H1 (cell line): ENCODE measurements at regions not wholly inside any gene's neighbourhood (a gene's known extent, or its start where the extent isn't known, plus 50 kb on each side); places are given as distances from the start of the nearest gene placed in this dataset.

ENCODE experiments used
- CTCF ChIA-PET: fragments of 300-600 bp; sonication (Branson Sonifier 250); formaldehyde crosslinking; loops from one replicate; lab custom pipeline; 2021; ENCODE audit not compliant: partially characterized antibody; lab: Charles Lee
- POLR2A ChIA-PET: fragments of 300-600 bp; sonication (Branson Sonifier 250); formaldehyde crosslinking; loops from one replicate; lab custom pipeline; 2021; ENCODE audit warnings: inconsistent platforms; ENCODE audit not compliant: partially characterized antibody; lab: Charles Lee
- DNase-seq, 2 experiments: peaks; one replicate each; pipeline versions ENCODE4 v3.0.0 to v3.0.0-alpha.2; 2010 to 2022; ENCODE audit warnings: low spot score in 2 of 2, low read depth in 1 of 2, mixed read lengths in 1 of 2
- FAIRE-seq: peaks from 2 replicates; lab custom pipeline; 2011; peaks lifted over from hg19 to GRCh38; lab: Jason Lieb, UNC
- H2AFZ ChIP-seq: 2 replicates; pipeline ENCODE4 v1.8.1; 2012; ENCODE audit warnings: low read length, inconsistent platforms
- H2AK5ac ChIP-seq: 2 replicates; pipeline ENCODE4 v1.6.1; 2013; ENCODE audit warnings: low read depth, low read length
- H2BK120ac ChIP-seq: replicated peaks from 2 replicates; pipeline ENCODE3; 2013; ENCODE audit warnings: low read depth, low read length, inconsistent platforms
- H2BK12ac ChIP-seq: 2 replicates; pipeline ENCODE4 v1.6.1; 2013; ENCODE audit warnings: low read depth, low read length
- H2BK15ac ChIP-seq: 2 replicates; pipeline ENCODE4 v1.6.1; 2013; ENCODE audit warnings: low read length
- H2BK20ac ChIP-seq: 2 replicates; pipeline ENCODE4 v1.6.1; 2013; ENCODE audit warnings: low read length
- H2BK5ac ChIP-seq: 2 replicates; pipeline ENCODE4 v1.6.1; 2013; ENCODE audit warnings: low read depth, low read length
- H3K14ac ChIP-seq: 2 replicates; pipeline ENCODE4 v1.6.1; 2013; ENCODE audit warnings: inconsistent platforms; ENCODE audit not compliant: insufficient read length
- H3K18ac ChIP-seq: 2 replicates; pipeline ENCODE4 v1.6.1; 2013; ENCODE audit warnings: low read length; ENCODE audit errors: extremely low read depth
- H3K23ac ChIP-seq: 2 replicates; pipeline ENCODE4 v1.6.1; 2013; ENCODE audit warnings: inconsistent platforms; ENCODE audit not compliant: insufficient read length
- H3K23me2 ChIP-seq: 2 replicates; pipeline ENCODE4 v1.6.1; 2013; ENCODE audit warnings: low read depth, low read length
- H3K27ac ChIP-seq: 2 replicates; pipeline ENCODE4 v1.6.1; 2011; ENCODE audit warnings: low read depth, low read length, inconsistent platforms
- H3K27me3 ChIP-seq, 4 experiments: replicated peaks in 1 of 4; 1 replicate in 1 of 4; 2 replicates in 3 of 4; pipeline versions ENCODE4 v1.6.1 to v1.8.1; 2011 to 2013; ENCODE audit warnings: low read length in 3 of 4, mild to moderate bottlenecking in 3 of 4, inconsistent platforms in 2 of 4, mixed read lengths in 2 of 4, moderate library complexity in 1 of 4; ENCODE audit not compliant: control insufficient read depth in 3 of 4, insufficient read depth in 3 of 4; ENCODE audit errors: extremely low read depth in 1 of 4
- H3K36me3 ChIP-seq, 4 experiments: 2 replicates each; pipeline versions ENCODE4 v1.6.1 to v1.8.1; 2011 to 2013; ENCODE audit warnings: mild to moderate bottlenecking in 4 of 4, low read length in 3 of 4, moderate library complexity in 2 of 4, control low read depth in 1 of 4, inconsistent platforms in 1 of 4; ENCODE audit not compliant: insufficient read depth in 4 of 4, control insufficient read depth in 2 of 4
- H3K4ac ChIP-seq: replicated peaks from 2 replicates; pipeline ENCODE3; 2013; ENCODE audit warnings: low read length, low read depth, mixed read lengths, inconsistent platforms; ENCODE audit not compliant: insufficient read length
- H3K4me1 ChIP-seq, 4 experiments: replicated peaks in 1 of 4; 1 replicate in 1 of 4; 2 replicates in 3 of 4; pipeline versions ENCODE4 v1.6.1 to v1.8.1; 2011 to 2013; ENCODE audit warnings: low read length in 3 of 4, inconsistent platforms in 2 of 4, mixed read lengths in 1 of 4; ENCODE audit not compliant: insufficient read depth in 4 of 4, control insufficient read depth in 3 of 4
- H3K4me2 ChIP-seq, 2 experiments: 2 replicates each; pipeline versions ENCODE4 v1.6.1 to v1.8.1; 2011 to 2013; ENCODE audit warnings: low read depth in 2 of 2, low read length in 2 of 2, control low read depth in 1 of 2, inconsistent platforms in 1 of 2, mild to moderate bottlenecking in 1 of 2; ENCODE audit not compliant: insufficient read depth in 1 of 2
- H3K4me3 ChIP-seq, 4 experiments: fragments of 200-600, 300-600 bp in 1 of 4; sonication (generic), shearing (Covaris generic), sonication (Bioruptor Twin) in 1 of 4; 2 replicates each; pipeline versions ENCODE4 v1.5.1 to v1.8.1; 2011 to 2016; ENCODE audit warnings: low read length in 4 of 4, low read depth in 3 of 4, control low read depth in 2 of 4, inconsistent platforms in 2 of 4, mild to moderate bottlenecking in 2 of 4, mixed read lengths in 1 of 4, moderate library complexity in 1 of 4; ENCODE audit not compliant: insufficient read depth in 2 of 4; ENCODE audit errors: extremely low read depth in 1 of 4
- H3K56ac ChIP-seq: replicated peaks from 2 replicates; pipeline ENCODE3; 2013; ENCODE audit warnings: low read depth, mild to moderate bottlenecking, mixed read lengths, low read length, inconsistent platforms; ENCODE audit not compliant: insufficient read length
- H3K79me1 ChIP-seq: 2 replicates; pipeline ENCODE4 v1.6.1; 2013; ENCODE audit warnings: low read depth, low read length, control low read depth
- H3K79me2 ChIP-seq, 2 experiments: 2 replicates each; pipeline versions ENCODE4 v1.6.1 to v1.8.1; 2012 to 2013; ENCODE audit warnings: low read length in 2 of 2, mild to moderate bottlenecking in 2 of 2, inconsistent platforms in 1 of 2; ENCODE audit not compliant: insufficient read depth in 2 of 2, control insufficient read depth in 1 of 2
- H3K9ac ChIP-seq, 4 experiments: replicated peaks in 1 of 4; 1 replicate in 1 of 4; 2 replicates in 3 of 4; pipeline versions ENCODE4 v1.6.1 to v1.8.1; 2011 to 2013; ENCODE audit warnings: low read depth in 3 of 4, low read length in 3 of 4, control low read depth in 2 of 4, mild to moderate bottlenecking in 2 of 4, moderate library complexity in 2 of 4, inconsistent platforms in 1 of 4; ENCODE audit errors: extremely low read depth in 1 of 4
- H3K9me3 ChIP-seq, 2 experiments: 2 replicates each; pipeline versions ENCODE4 v1.6.1 to v1.8.1; 2012 to 2013; ENCODE audit warnings: mild to moderate bottlenecking in 2 of 2, moderate library complexity in 2 of 2, control low read depth in 1 of 2, inconsistent platforms in 1 of 2, low read depth in 1 of 2, low read length in 1 of 2, mixed read lengths in 1 of 2; ENCODE audit not compliant: insufficient read depth in 2 of 2
- H4K20me1 ChIP-seq, 2 experiments: replicated peaks in 1 of 2; 2 replicates each; pipeline versions ENCODE3 to v1.8.1; 2011 to 2013; ENCODE audit warnings: inconsistent platforms in 2 of 2, low read length in 2 of 2, mild to moderate bottlenecking in 1 of 2; ENCODE audit not compliant: insufficient read depth in 2 of 2, control insufficient read depth in 1 of 2
- H4K5ac ChIP-seq: 2 replicates; pipeline ENCODE4 v1.6.1; 2013; ENCODE audit warnings: low read length, low read depth, mixed read lengths, inconsistent platforms; ENCODE audit not compliant: insufficient read length
- H4K8ac ChIP-seq: 2 replicates; pipeline ENCODE4 v1.8.0; 2013; ENCODE audit warnings: mild to moderate bottlenecking, moderate library complexity, low read length, inconsistent platforms; ENCODE audit not compliant: insufficient read depth; ENCODE audit errors: extremely low read depth
- H4K91ac ChIP-seq: replicated peaks from 2 replicates; pipeline ENCODE3; 2013; ENCODE audit warnings: low read length, mixed read lengths, inconsistent platforms; ENCODE audit not compliant: insufficient read length
- CHD1 ChIP-seq: IDR thresholded peaks from 2 replicates; pipeline ENCODE4 v1.6.1; 2012; ENCODE audit warnings: low read depth, low read length, improper control_type of control experiment
- WGBS, 2 experiments: shearing (Covaris generic) in 1 of 2; methylation state at CpG; one replicate each; pipeline versions ENCODE4 v1.1.6 to v1.1.7; 2013 to 2015; ENCODE audit warnings: low lambda C conversion rate in 2 of 2, mixed read lengths in 2 of 2, inconsistent platforms in 1 of 2, low coverage in 1 of 2, missing lambda C conversion rate in 1 of 2; ENCODE audit not compliant: insufficient replicate concordance in 2 of 2, insufficient coverage in 1 of 2, insufficient read length in 1 of 2; ENCODE audit errors: extremely low coverage in 1 of 2, missing lambda C conversion rate in 1 of 2; 5-methylcytosine and 5-hydroxymethylcytosine counted together

GRCh38 chr3:55322638-55323037, 164.5 kb downstream of the WNT5A start:
- Histone ChIP-seq H2AK5ac (no peak overlapping the region), H3K79me1 (no peaks in the 10 kb centered on the region), H3K23ac (no peak overlapping the region), H3K9ac (no peak overlapping the region), H3K4me1 (no peaks in the 10 kb centered on the region), H3K4me2 (no peak overlapping the region), H2AFZ (0 out of 2 replicates have a peak overlapping the region, but pooled peaks have one; percentile 31), H3K56ac (no peak overlapping the region), H3K27ac (no peak overlapping the region), H3K4ac (no peak overlapping the region), H2BK12ac (no peak overlapping the region), H3K14ac (no peak overlapping the region), H4K20me1 (no peaks in the 10 kb centered on the region), H3K36me3 (no peaks in the 10 kb centered on the region), H2BK15ac (peak overlapping the region; percentile 54; the same call in 1 of the 2 replicates), H3K18ac (no peak overlapping the region), H4K5ac (no peak overlapping the region), H2BK5ac (no peak overlapping the region), H2BK120ac (no peak overlapping the region), H3K23me2 (no peaks in the 10 kb centered on the region), H3K9me3 (no peaks in the 10 kb centered on the region), H3K4me3 (no peak overlapping the region), H4K91ac (no peak overlapping the region), H2BK20ac (no peak overlapping the region), H3K27me3 (peaks cover 0 to 1% (median 0%) of the 10 kb centered on the region in 4 experiments; a peak in 1 of 7 replicates), H4K8ac (no peak overlapping the region), H3K79me2 (no peaks in the 10 kb centered on the region)
- DNase-seq (no peak), FAIRE-seq (no peak)
- no peak for TF ChIP-seq CHD1
- 79% methylated on average over 7 of the region's 7 CpGs; no CpG with 5 or more reads in 1 of the 2 experiments for WGBS, 2 experiments
- ChIA-PET CTCF (no interaction called here), POLR2A (no interaction called here)
